Keratinocyte (primary cell): ENCODE measurements at regions not wholly inside any gene's neighbourhood (a gene's known extent, or its start where the extent isn't known, plus 50 kb on each side); places are given as distances from the start of the nearest gene placed in this dataset.

Experiments
- EZH2 ChIP-seq: IDR thresholded peaks from one replicate; pipeline ENCODE4 v1.6.1; 2012; ENCODE audit warnings: inconsistent platforms, mild to moderate bottlenecking, low read length, moderate library complexity
- TF ChIP-seq, protein P1 (sequence below), 3 experiments: IDR thresholded peaks in 1 of 3; conservative IDR thresholded peaks in 1 of 3; optimal IDR thresholded peaks in 1 of 3; 2 replicates in 2 of 3; 3 replicates in 1 of 3; pipeline versions ENCODE3 to v1.5.1; 2011; ENCODE audit warnings: low read length in 3 of 3, mild to moderate bottlenecking in 3 of 3, moderate library complexity in 2 of 3, control low read depth in 1 of 3, inconsistent platforms in 1 of 3; ENCODE audit not compliant: insufficient read depth in 2 of 3; ENCODE audit errors: extremely low read depth in 1 of 3

DNA sequence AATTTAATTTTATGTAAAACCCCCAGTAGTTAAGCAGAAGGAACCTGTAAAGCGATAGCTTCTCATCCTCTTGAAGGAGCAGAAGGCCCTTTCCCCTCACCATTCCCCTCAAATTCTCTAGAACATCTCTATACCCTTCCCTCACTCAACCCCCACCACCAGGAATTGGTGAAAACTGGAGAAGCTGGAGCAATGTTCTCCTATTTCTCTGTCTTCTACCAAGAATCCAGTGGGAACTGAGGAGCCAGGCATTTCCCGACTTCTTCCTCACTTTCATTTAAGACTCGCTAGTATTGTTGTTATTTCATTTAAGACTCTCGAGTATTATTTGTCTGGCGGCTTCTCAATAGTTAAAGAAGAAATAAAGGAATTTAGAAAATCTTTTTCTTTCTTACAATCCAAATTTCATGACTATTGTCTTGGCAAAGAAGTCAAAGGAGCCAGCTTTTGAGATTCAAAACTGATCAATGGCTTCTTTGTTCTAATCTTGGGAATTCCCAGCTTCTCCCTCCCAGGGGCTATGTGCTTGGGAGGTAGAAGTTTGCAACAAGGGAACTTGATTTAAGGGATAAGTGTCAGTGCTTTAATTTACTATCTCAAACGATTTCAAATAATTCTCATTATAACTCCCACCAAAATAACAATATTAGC, 253.3 kb upstream of the ADGRL2 start:
- TF ChIP-seq, protein P1, sequence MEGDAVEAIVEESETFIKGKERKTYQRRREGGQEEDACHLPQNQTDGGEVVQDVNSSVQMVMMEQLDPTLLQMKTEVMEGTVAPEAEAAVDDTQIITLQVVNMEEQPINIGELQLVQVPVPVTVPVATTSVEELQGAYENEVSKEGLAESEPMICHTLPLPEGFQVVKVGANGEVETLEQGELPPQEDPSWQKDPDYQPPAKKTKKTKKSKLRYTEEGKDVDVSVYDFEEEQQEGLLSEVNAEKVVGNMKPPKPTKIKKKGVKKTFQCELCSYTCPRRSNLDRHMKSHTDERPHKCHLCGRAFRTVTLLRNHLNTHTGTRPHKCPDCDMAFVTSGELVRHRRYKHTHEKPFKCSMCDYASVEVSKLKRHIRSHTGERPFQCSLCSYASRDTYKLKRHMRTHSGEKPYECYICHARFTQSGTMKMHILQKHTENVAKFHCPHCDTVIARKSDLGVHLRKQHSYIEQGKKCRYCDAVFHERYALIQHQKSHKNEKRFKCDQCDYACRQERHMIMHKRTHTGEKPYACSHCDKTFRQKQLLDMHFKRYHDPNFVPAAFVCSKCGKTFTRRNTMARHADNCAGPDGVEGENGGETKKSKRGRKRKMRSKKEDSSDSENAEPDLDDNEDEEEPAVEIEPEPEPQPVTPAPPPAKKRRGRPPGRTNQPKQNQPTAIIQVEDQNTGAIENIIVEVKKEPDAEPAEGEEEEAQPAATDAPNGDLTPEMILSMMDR (optimal IDR thresholded peaks at IDR 0.05 in 1 of 3, IDR thresholded peaks at IDR 0.05 in 1 of 3, conservative IDR thresholded peaks at IDR 0.05 in 1 of 3; ENCODE audit: extremely low read depth in 1 of 3, insufficient read depth in 2 of 3, low read length in 3 of 3) = no peak
- TF ChIP-seq EZH2 = no peak
